GF-D8 (cell line): ENCODE measurements at regions not wholly inside any gene's neighbourhood (a gene's known extent, or its start where the extent isn't known, plus 50 kb on each side); places are given as distances from the start of the nearest gene placed in this dataset.

Experiments used
- DNase-seq: peaks from one replicate; lab custom pipeline; 2025; lab: John Stamatoyannopoulos, UW

GRCh38 chr4:117326091-117326490, 240.7 kb upstream of the TRAM1L1 start:
- no peak for DNase-seq

- DNase-seq = no peak
Observed at GRCh38 chr4:117327491-117327890, 242.1 kb upstream of the TRAM1L1 start.

GRCh38 chr4:117328333-117328732, 243.0 kb upstream of the TRAM1L1 start:
- no peak for DNase-seq

- DNase-seq = no peak
Observed at GRCh38 chr4:117331817-117332216, 246.4 kb upstream of the TRAM1L1 start.

GRCh38 chr4:117334451-117335188, 249.2 kb upstream of the TRAM1L1 start:
- no peak for DNase-seq

GRCh38 chr4:117357437-117357836, 272.1 kb upstream of the TRAM1L1 start:
- DNase-seq = no peak

- DNase-seq = no peak
Observed at GRCh38 chr4:117357866-117358265, 272.5 kb upstream of the TRAM1L1 start.

- no peak for DNase-seq
Observed at GRCh38 chr4:117370944-117371668, 285.7 kb upstream of the TRAM1L1 start.

GRCh38 chr4:117375101-117375500, 289.7 kb upstream of the TRAM1L1 start:
- no peak for DNase-seq

GRCh38 chr4:117376692-117377091, 291.3 kb upstream of the TRAM1L1 start:
- DNase-seq = no peak

GRCh38 chr4:117378942-117379341, 293.6 kb upstream of the TRAM1L1 start:
- no peak for DNase-seq

- DNase-seq = no peak
Observed at GRCh38 chr4:117383468-117383867, 298.1 kb upstream of the TRAM1L1 start.

- DNase-seq = no peak
Observed at GRCh38 chr4:117385526-117385925, 300.1 kb upstream of the TRAM1L1 start.

GRCh38 chr4:117387072-117387471, 301.7 kb upstream of the TRAM1L1 start:
- no peak for DNase-seq

- no peak for DNase-seq
Observed at GRCh38 chr4:117400039-117400835, 314.9 kb upstream of the TRAM1L1 start.

GRCh38 chr4:117412661-117413060, 327.3 kb upstream of the TRAM1L1 start:
- no peak for DNase-seq

- no peak for DNase-seq
Observed at GRCh38 chr4:117417856-117418255, 332.5 kb upstream of the TRAM1L1 start.

GRCh38 chr4:117420948-117421347, 335.6 kb upstream of the TRAM1L1 start:
- no peak for DNase-seq

GRCh38 chr4:117421706-117422105, 336.3 kb upstream of the TRAM1L1 start:
- no peak for DNase-seq

- no peak for DNase-seq
Observed at GRCh38 chr4:117422297-117422696, 336.9 kb upstream of the TRAM1L1 start.

- DNase-seq = no peak
Observed at GRCh38 chr4:117425636-117426035, 340.3 kb upstream of the TRAM1L1 start.

GRCh38 chr4:117428536-117428935, 343.2 kb upstream of the TRAM1L1 start:
- DNase-seq = no peak

GRCh38 chr4:117429061-117429460, 343.7 kb upstream of the TRAM1L1 start:
- DNase-seq = no peak
